ENCODE measurements at regions not wholly inside any gene's neighbourhood (a gene's known extent, or its start where the extent isn't known, plus 50 kb on each side); places are given as distances from the start of the nearest gene placed in this dataset.

DNA sequence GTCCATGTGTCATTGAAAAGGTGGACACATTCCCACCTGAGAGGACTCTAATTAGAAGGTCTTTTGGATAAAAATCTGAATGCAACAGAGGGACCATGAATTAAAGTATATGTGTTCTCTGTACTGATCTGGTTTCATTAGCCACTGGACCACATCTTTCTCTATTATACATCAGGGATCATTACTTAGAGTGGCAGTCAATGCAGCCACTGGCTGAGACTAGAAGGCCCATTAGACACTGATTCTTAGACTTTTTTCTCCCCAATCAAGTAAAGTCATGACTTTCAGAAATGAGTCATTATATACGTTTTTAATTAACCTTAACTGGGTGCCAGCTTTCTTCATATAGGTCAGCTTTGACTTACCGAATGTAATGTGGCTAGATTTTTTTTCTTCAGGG is 550.8 kb upstream of the CFAP20DC start:
- DNase-seq = no peak
- Histone ChIP-seq H3K4me1 (replicated peaks; ENCODE audit: insufficient read depth) (no peaks in the 10 kb centered on the region; the same call in 1 of the 2 replicates), H2AFZ (no peak overlapping the region), H3K9me3 (ENCODE audit: insufficient read depth, low read depth) (no peaks in the 10 kb centered on the region), H3K27ac (no peak overlapping the region), H3K9me2 (ENCODE audit: insufficient read depth) (no peaks in the 10 kb centered on the region), H4K20me1 (ENCODE audit: insufficient read depth) (no peaks in the 10 kb centered on the region), H3K36me3 (ENCODE audit: low read depth) (no peaks in the 10 kb centered on the region), H3K27me3 (ENCODE audit: insufficient read depth, low read depth) (no peaks in the 10 kb centered on the region), H3K4me3 (no peak overlapping the region), H3F3A (ENCODE audit: insufficient read depth, low read depth) (no peaks in the 10 kb centered on the region), H3K79me2 (ENCODE audit: low read depth) (no peaks in the 10 kb centered on the region), H3K4me2 (no peak overlapping the region)
- CTCF ChIA-PET = no interaction called here
- no TSS peak for BruUV-seq (replicated peaks)
- POLR2A ChIA-PET (ENCODE audit: unreplicated experiment) = no interaction called here
- no peak for TF ChIP-seq EZH2 (IDR thresholded peaks at IDR 0.05; ENCODE audit: low read depth)
- TF ChIP-seq, protein P1, sequence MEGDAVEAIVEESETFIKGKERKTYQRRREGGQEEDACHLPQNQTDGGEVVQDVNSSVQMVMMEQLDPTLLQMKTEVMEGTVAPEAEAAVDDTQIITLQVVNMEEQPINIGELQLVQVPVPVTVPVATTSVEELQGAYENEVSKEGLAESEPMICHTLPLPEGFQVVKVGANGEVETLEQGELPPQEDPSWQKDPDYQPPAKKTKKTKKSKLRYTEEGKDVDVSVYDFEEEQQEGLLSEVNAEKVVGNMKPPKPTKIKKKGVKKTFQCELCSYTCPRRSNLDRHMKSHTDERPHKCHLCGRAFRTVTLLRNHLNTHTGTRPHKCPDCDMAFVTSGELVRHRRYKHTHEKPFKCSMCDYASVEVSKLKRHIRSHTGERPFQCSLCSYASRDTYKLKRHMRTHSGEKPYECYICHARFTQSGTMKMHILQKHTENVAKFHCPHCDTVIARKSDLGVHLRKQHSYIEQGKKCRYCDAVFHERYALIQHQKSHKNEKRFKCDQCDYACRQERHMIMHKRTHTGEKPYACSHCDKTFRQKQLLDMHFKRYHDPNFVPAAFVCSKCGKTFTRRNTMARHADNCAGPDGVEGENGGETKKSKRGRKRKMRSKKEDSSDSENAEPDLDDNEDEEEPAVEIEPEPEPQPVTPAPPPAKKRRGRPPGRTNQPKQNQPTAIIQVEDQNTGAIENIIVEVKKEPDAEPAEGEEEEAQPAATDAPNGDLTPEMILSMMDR (conservative IDR thresholded peaks at IDR 0.05) = no peak
- intact Hi-C loops (cut with micrococcal nuclease; ENCODE audit: unreplicated experiment) = no loop called here

DNA sequence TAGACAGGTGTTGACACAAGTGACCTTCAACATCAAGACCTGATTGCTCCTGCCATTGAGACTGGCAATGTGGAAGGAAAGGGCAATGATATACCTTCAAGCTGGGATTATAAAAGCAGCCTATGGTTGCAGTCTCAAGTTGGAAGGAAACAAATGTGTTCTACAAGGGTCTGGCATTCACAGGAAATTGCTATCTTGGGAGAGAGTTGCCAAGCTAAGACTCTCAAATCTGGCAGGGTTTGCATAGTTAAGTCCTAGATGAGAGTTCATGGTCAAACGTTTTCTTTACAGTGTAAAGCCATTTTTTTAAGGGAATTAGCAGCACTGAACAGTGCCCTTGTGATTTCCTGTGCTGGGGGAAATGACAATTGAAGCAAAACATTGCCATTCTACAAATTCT is 546.9 kb upstream of the CFAP20DC start:
- no peaks in the 10 kb centered on the region for H3K36me3 ChIP-seq (ENCODE audit: low read depth)
- CTCF ChIA-PET = no interaction called here

DNA sequence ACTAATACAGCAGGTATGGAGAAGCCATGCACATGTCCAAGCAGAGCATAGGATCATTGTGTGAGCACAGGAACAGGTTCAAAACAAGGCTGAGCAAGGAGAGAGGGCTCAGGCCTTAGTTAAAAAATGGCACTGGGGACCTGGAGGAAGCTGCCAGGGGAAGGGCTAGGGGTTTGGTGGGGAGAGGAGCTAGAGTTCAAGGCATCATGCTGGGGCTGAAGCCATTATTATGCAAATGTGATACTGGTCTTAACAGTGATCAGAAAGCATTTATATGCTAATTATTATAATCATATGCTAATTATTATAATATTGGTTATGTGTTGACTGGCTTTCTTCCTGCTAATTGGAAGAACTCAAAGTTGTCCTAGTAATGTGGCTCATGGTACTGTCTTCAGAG is 546.0 kb upstream of the CFAP20DC start:
- Histone ChIP-seq H3K4me3 (no peak overlapping the region), H3K79me2 (ENCODE audit: low read depth) (no peaks in the 10 kb centered on the region), H4K20me1 (ENCODE audit: insufficient read depth) (no peaks in the 10 kb centered on the region), H3K9me2 (ENCODE audit: insufficient read depth) (no peaks in the 10 kb centered on the region), H2AFZ (no peak overlapping the region), H3K27ac (no peak overlapping the region), H3F3A (ENCODE audit: insufficient read depth, low read depth) (no peaks in the 10 kb centered on the region), H3K27me3 (ENCODE audit: insufficient read depth, low read depth) (no peaks in the 10 kb centered on the region), H3K36me3 (ENCODE audit: low read depth) (no peaks in the 10 kb centered on the region), H3K4me2 (no peak overlapping the region), H3K4me1 (replicated peaks; ENCODE audit: insufficient read depth) (no peaks in the 10 kb centered on the region; the same call in 1 of the 2 replicates), H3K9me3 (ENCODE audit: insufficient read depth, low read depth) (no peaks in the 10 kb centered on the region)
- no peak for DNase-seq
- BruUV-seq (replicated peaks) = no TSS peak
- TF ChIP-seq, protein P1 (conservative IDR thresholded peaks at IDR 0.05) = no peak
- no peak for TF ChIP-seq EZH2 (IDR thresholded peaks at IDR 0.05; ENCODE audit: low read depth)
- ChIA-PET POLR2A (ENCODE audit: unreplicated experiment) (no interaction called here), CTCF (no interaction called here)
- intact Hi-C loops (cut with micrococcal nuclease; ENCODE audit: unreplicated experiment) = no loop called here

More for the DNA sequence above, 546.9 kb upstream of the CFAP20DC start:
- TF ChIP-seq, protein P1 (conservative IDR thresholded peaks at IDR 0.05) = no peak
- TF ChIP-seq EZH2 (IDR thresholded peaks at IDR 0.05; ENCODE audit: low read depth) = no peak
- Histone ChIP-seq H3K27ac (no peak overlapping the region), H3K4me1 (replicated peaks; ENCODE audit: insufficient read depth) (no peaks in the 10 kb centered on the region; the same call in 1 of the 2 replicates), H3K27me3 (ENCODE audit: insufficient read depth, low read depth) (no peaks in the 10 kb centered on the region), H3K9me2 (ENCODE audit: insufficient read depth) (no peaks in the 10 kb centered on the region), H3K4me2 (no peak overlapping the region), H4K20me1 (ENCODE audit: insufficient read depth) (no peaks in the 10 kb centered on the region), H3K79me2 (ENCODE audit: low read depth) (no peaks in the 10 kb centered on the region), H3F3A (ENCODE audit: insufficient read depth, low read depth) (no peaks in the 10 kb centered on the region), H3K9me3 (ENCODE audit: insufficient read depth, low read depth) (no peaks in the 10 kb centered on the region), H3K4me3 (no peak overlapping the region), H2AFZ (no peak overlapping the region)
- DNase-seq = no peak
- intact Hi-C loops (cut with micrococcal nuclease; ENCODE audit: unreplicated experiment) = no loop called here
- no TSS peak for BruUV-seq (replicated peaks)
- POLR2A ChIA-PET (ENCODE audit: unreplicated experiment) = no interaction called here

Data from PC-9 (cell line).